ENCODE measurements at regions not wholly inside any gene's neighbourhood (a gene's known extent, or its start where the extent isn't known, plus 50 kb on each side); places are given as distances from the start of the nearest gene placed in this dataset.

GRCh38 chr18:24609254-24609653 lies 148.8 kb downstream of the HRH4 start:
- TF ChIP-seq ZNF138 (CRISPR knock-in tag; conservative IDR thresholded peaks at IDR 0.05) (no peak), CTCF (IDR thresholded peaks at IDR 0.05) (no peak), ATF1 (CRISPR knock-in tag; IDR thresholded peaks at IDR 0.05) (no peak), FOXK1 (CRISPR knock-in tag; IDR thresholded peaks at IDR 0.05) (no peak), ZNF121 (CRISPR knock-in tag; IDR thresholded peaks at IDR 0.05) (no peak), ZNF281 (CRISPR knock-in tag; IDR thresholded peaks at IDR 0.05) (no peak), MAX (CRISPR knock-in tag; IDR thresholded peaks at IDR 0.05) (no peak), GABPB1 (CRISPR knock-in tag; IDR thresholded peaks at IDR 0.05) (no peak), FOXP4 (CRISPR knock-in tag; IDR thresholded peaks at IDR 0.05) (no peak), ATF3 (CRISPR knock-in tag; conservative IDR thresholded peaks at IDR 0.05) (no peak)

Measured in WTC11 (cell line).